WTC11 (cell line): ENCODE measurements at regions not wholly inside any gene's neighbourhood (a gene's known extent, or its start where the extent isn't known, plus 50 kb on each side); places are given as distances from the start of the nearest gene placed in this dataset.

Source experiments
- ATAC-seq: fragments of 200-7000 bp; cut with Tn5 transposase; 2 replicates; pipeline ENCODE4 v1.10.0; 2021; ENCODE audit warnings: mild to moderate bottlenecking, moderate library complexity
- CTCF ChIA-PET: fragments of 300-600 bp; sonication (Branson Sonifier 250); formaldehyde crosslinking; loops from one replicate; lab custom pipeline; 2021; ENCODE audit warnings: antibody characterized with exemption; lab: Charles Lee
- POLR2A ChIA-PET: fragments of 350-600 bp; sonication (Branson Sonifier 250); formaldehyde crosslinking; loops from one replicate; lab custom pipeline; 2021; ENCODE audit warnings: antibody characterized with exemption; lab: Charles Lee
- DNase-seq: peaks from one replicate; pipeline ENCODE4 v3.0.0; 2021; ENCODE audit warnings: low spot score
- H3K27ac Mint-ChIP-seq: 2 replicates; pipeline ENCODE4 v1.8.0; 2021; ENCODE audit warnings: mixed read lengths
- H3K27me3 Mint-ChIP-seq: 2 replicates; pipeline ENCODE4 v1.8.0; 2021; ENCODE audit warnings: low read depth, mild to moderate bottlenecking, moderate library complexity, mixed read lengths
- H3K36me3 Mint-ChIP-seq: 2 replicates; pipeline ENCODE4 v1.8.0; 2021; ENCODE audit warnings: mixed read lengths
- H3K4me1 Mint-ChIP-seq: 2 replicates; pipeline ENCODE4 v1.8.0; 2022; ENCODE audit warnings: mixed read lengths
- H3K4me3 Mint-ChIP-seq: 2 replicates; pipeline ENCODE4 v1.8.0; 2021; ENCODE audit warnings: mild to moderate bottlenecking, moderate library complexity, mixed read lengths
- H3K9me3 Mint-ChIP-seq: 2 replicates; pipeline ENCODE4 v1.8.0; 2021; ENCODE audit warnings: mixed read lengths
- ATF1 ChIP-seq: sonication (generic); formaldehyde crosslinking; IDR thresholded peaks from 2 replicates; pipeline ENCODE4 v1.8.1; 2023; ENCODE audit warnings: mild to moderate bottlenecking, moderate library complexity, missing genetic modification reagents
- CBFB ChIP-seq: sonication (generic); formaldehyde crosslinking; IDR thresholded peaks from 2 replicates; pipeline ENCODE4 v1.8.1; 2022; ENCODE audit warnings: mild to moderate bottlenecking, low read depth, missing genetic modification reagents
- E2F1 ChIP-seq: sonication (generic); formaldehyde crosslinking; IDR thresholded peaks from 2 replicates; pipeline ENCODE4 v1.8.0; 2022; ENCODE audit warnings: mild to moderate bottlenecking, missing genetic modification reagents
- E2F5 ChIP-seq: sonication (generic); formaldehyde crosslinking; IDR thresholded peaks from 2 replicates; pipeline ENCODE4 v1.8.1; 2022; ENCODE audit warnings: mild to moderate bottlenecking, moderate library complexity, missing genetic modification reagents
- EMX1 ChIP-seq: fragments of 250-450 bp; sonication (Bioruptor Pico); IDR thresholded peaks from 2 replicates; pipeline ENCODE4 v1.8.0; 2021; ENCODE audit warnings: mild to moderate bottlenecking
- ERG ChIP-seq: fragments of 250-450 bp; sonication (Bioruptor Pico); IDR thresholded peaks from 2 replicates; pipeline ENCODE4 v1.8.0; 2021; ENCODE audit warnings: mild to moderate bottlenecking
- ETV6 ChIP-seq: sonication (generic); formaldehyde crosslinking; IDR thresholded peaks from 2 replicates; pipeline ENCODE4 v1.8.1; 2022; ENCODE audit warnings: mild to moderate bottlenecking, missing genetic modification reagents
- FOXK1 ChIP-seq: sonication (generic); formaldehyde crosslinking; IDR thresholded peaks from 2 replicates; pipeline ENCODE4 v1.8.0; 2022; ENCODE audit warnings: mild to moderate bottlenecking, moderate library complexity, missing genetic modification reagents
- GTF2I ChIP-seq: fragments of 250-450 bp; sonication (Bioruptor Pico); conservative IDR thresholded peaks from 2 replicates; pipeline ENCODE4 v1.4.0; 2021; ENCODE audit warnings: mild to moderate bottlenecking
- HMGA2 ChIP-seq: fragments of 250-450 bp; sonication (Bioruptor Pico); IDR thresholded peaks from 2 replicates; pipeline ENCODE4 v1.4.0; 2021; ENCODE audit warnings: mild to moderate bottlenecking, moderate library complexity
- MLX ChIP-seq: sonication (generic); formaldehyde crosslinking; IDR thresholded peaks from 2 replicates; pipeline ENCODE4 v1.8.1; 2023; ENCODE audit warnings: mild to moderate bottlenecking, missing genetic modification reagents, moderate library complexity
- NR1H2 ChIP-seq: sonication (generic); formaldehyde crosslinking; IDR thresholded peaks from 2 replicates; pipeline ENCODE4 v1.9.0; 2021; ENCODE audit warnings: mild to moderate bottlenecking, moderate library complexity, missing genetic modification reagents
- PREB ChIP-seq: sonication (generic); formaldehyde crosslinking; IDR thresholded peaks from 2 replicates; pipeline ENCODE4 v1.8.1; 2022; ENCODE audit warnings: mild to moderate bottlenecking, missing genetic modification reagents, moderate library complexity, borderline replicate concordance
- RELA ChIP-seq: sonication (generic); formaldehyde crosslinking; IDR thresholded peaks from 2 replicates; pipeline ENCODE4 v1.8.1; 2022; ENCODE audit warnings: missing genetic modification reagents, mild to moderate bottlenecking, borderline replicate concordance
- SMAD4 ChIP-seq: sonication (generic); formaldehyde crosslinking; IDR thresholded peaks from 2 replicates; pipeline ENCODE4 v1.8.0; 2022; ENCODE audit warnings: mild to moderate bottlenecking, missing genetic modification reagents
- TEAD4 ChIP-seq: sonication (generic); formaldehyde crosslinking; IDR thresholded peaks from 2 replicates; pipeline ENCODE4 v1.8.0; 2022; ENCODE audit warnings: mild to moderate bottlenecking, missing genetic modification reagents
- USF2 ChIP-seq: sonication (generic); formaldehyde crosslinking; IDR thresholded peaks from 2 replicates; pipeline ENCODE4 v1.8.1; 2023; ENCODE audit warnings: mild to moderate bottlenecking, missing genetic modification reagents, moderate library complexity
- ZSCAN18 ChIP-seq: fragments of 250-450 bp; sonication (Bioruptor Pico); IDR thresholded peaks from 2 replicates; pipeline ENCODE4 v2.1.2; 2022; ENCODE audit warnings: mild to moderate bottlenecking, moderate library complexity

GRCh38 chr12:77189901-77190416, 124.6 kb upstream of the E2F7 start:
- TF ChIP-seq USF2 (CRISPR knock-in tag) (no peak), ERG (no peak)
- ChIA-PET CTCF (no interaction called here), POLR2A (no interaction called here)
- Mint-ChIP-seq H3K9me3 (no peaks in the 10 kb centered on the region), H3K4me1 (no peaks in the 10 kb centered on the region), H3K4me3 (no peak overlapping the region), H3K27ac (no peak overlapping the region), H3K27me3 (no peaks in the 10 kb centered on the region; the same call in 1 of the 2 replicates), H3K36me3 (no peaks in the 10 kb centered on the region)
- ATAC-seq (no peak), DNase-seq (no peak)

GRCh38 chr12:77189458-77189857, 124.1 kb upstream of the E2F7 start:
- ATAC-seq (no peak), DNase-seq (no peak)
- Mint-ChIP-seq H3K36me3 (no peaks in the 10 kb centered on the region), H3K4me1 (no peaks in the 10 kb centered on the region), H3K9me3 (no peaks in the 10 kb centered on the region), H3K27me3 (no peaks in the 10 kb centered on the region; the same call in 1 of the 2 replicates), H3K4me3 (no peak overlapping the region), H3K27ac (no peak overlapping the region)
- POLR2A ChIA-PET: no interaction called here
- no peak for TF ChIP-seq NR1H2 (CRISPR knock-in tag)
- TF ChIP-seq FOXK1 (CRISPR knock-in tag): no peak
- no peak for TF ChIP-seq TEAD4 (CRISPR knock-in tag)
- no peak for TF ChIP-seq E2F5
- TF ChIP-seq EMX1 (CRISPR knock-in tag): no peak
- no peak for TF ChIP-seq RELA
- no peak for TF ChIP-seq MLX (CRISPR knock-in tag)
- no peak for TF ChIP-seq SMAD4
- TF ChIP-seq HMGA2: no peak
- TF ChIP-seq ATF1: no peak
- TF ChIP-seq ZSCAN18 (CRISPR knock-in tag): no peak
- TF ChIP-seq PREB (CRISPR knock-in tag): no peak
- CTCF ChIA-PET: no interaction called here

- POLR2A ChIA-PET: no interaction called here
- Mint-ChIP-seq H3K27me3 (no peaks in the 10 kb centered on the region), H3K27ac (no peak overlapping the region), H3K36me3 (peaks cover 24% of the 10 kb centered on the region), H3K9me3 (peaks cover 31% of the 10 kb centered on the region), H3K4me1 (peaks cover 11% of the 10 kb centered on the region), H3K4me3 (peak overlapping the region; percentile 45)
- DNase-seq (no peak), ATAC-seq (peak; percentile 38; the same call in 1 of the 2 replicates)
- CTCF ChIA-PET: interaction anchor here (0.9 kb wide), 1 partner anchor 27 kb away, joined by 3 read pairs; no protein-coding TSS in a partner anchor
- no peak for TF ChIP-seq ETV6 (CRISPR knock-in tag)
- TF ChIP-seq CBFB (CRISPR knock-in tag): no peak
- TF ChIP-seq E2F1 (CRISPR knock-in tag): no peak
- TF ChIP-seq GTF2I (CRISPR knock-in tag): no peak
These were observed 114.1 kb upstream of the E2F7 start for GRCh38 chr12:77179515-77179914.
